Astrocyte of the cerebellum (primary cell): ENCODE measurements at regions not wholly inside any gene's neighbourhood (a gene's known extent, or its start where the extent isn't known, plus 50 kb on each side); places are given as distances from the start of the nearest gene placed in this dataset.

Experiments used
- DNase-seq: peaks from one replicate; pipeline ENCODE4 v3.0.0-alpha.2; 2011; ENCODE audit warnings: low read depth
- H3K4me3 ChIP-seq: 2 replicates; pipeline ENCODE4 v1.5.1; 2011; ENCODE audit warnings: mild to moderate bottlenecking, low read depth, low read length, moderate library complexity
- in situ Hi-C: cut with HindIII; loops from 2 replicates; pipeline ENCODE4 v1.10.0; 2017; ENCODE audit warnings: low sequenced_read_pairs
- TF ChIP-seq, protein P1 (sequence below): IDR thresholded peaks from 2 replicates; pipeline ENCODE4 v1.5.1; 2012; ENCODE audit warnings: low read length, low read depth, moderate library complexity, mild to moderate bottlenecking; ENCODE audit errors: missing control alignments

GRCh38 chr11:19450282-19450681 lies 209.5 kb upstream of the E2F8 start:
- in situ Hi-C loops: no loop called here

DNA sequence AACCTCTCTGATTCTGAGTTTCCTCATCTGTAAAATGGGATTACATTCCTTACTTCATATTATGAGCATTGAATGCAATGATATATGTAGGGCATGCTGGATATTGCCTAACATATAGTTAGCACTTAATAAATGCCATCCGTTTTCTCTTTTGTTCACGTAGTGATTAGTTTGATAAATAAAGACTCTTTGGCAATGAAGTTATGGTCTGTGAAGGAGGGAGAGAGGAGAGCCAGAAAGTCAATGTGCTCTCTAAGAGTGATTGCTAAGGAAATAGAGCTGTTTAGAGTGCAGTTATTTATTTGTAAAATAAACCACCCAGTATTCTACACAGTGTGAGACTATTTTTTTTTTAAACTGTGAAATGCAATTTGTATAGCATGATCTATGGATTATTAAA lies 207.9 kb upstream of the E2F8 start:
- H3K4me3 ChIP-seq: no peak overlapping the region
- TF ChIP-seq, protein P1, sequence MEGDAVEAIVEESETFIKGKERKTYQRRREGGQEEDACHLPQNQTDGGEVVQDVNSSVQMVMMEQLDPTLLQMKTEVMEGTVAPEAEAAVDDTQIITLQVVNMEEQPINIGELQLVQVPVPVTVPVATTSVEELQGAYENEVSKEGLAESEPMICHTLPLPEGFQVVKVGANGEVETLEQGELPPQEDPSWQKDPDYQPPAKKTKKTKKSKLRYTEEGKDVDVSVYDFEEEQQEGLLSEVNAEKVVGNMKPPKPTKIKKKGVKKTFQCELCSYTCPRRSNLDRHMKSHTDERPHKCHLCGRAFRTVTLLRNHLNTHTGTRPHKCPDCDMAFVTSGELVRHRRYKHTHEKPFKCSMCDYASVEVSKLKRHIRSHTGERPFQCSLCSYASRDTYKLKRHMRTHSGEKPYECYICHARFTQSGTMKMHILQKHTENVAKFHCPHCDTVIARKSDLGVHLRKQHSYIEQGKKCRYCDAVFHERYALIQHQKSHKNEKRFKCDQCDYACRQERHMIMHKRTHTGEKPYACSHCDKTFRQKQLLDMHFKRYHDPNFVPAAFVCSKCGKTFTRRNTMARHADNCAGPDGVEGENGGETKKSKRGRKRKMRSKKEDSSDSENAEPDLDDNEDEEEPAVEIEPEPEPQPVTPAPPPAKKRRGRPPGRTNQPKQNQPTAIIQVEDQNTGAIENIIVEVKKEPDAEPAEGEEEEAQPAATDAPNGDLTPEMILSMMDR: no peak
- DNase-seq: no peak
- in situ Hi-C loops: no loop called here

More at GRCh38 chr11:19450282-19450681, 209.5 kb upstream of the E2F8 start:
- TF ChIP-seq, protein P1: no peak
- no peak for DNase-seq
- H3K4me3 ChIP-seq: no peak overlapping the region

GRCh38 chr11:19447150-19447566 lies 206.4 kb upstream of the E2F8 start:
- no peak overlapping the region for H3K4me3 ChIP-seq
- TF ChIP-seq, protein P1: no peak
- peak; percentile 36 for DNase-seq
- in situ Hi-C loops: no loop called here

DNA sequence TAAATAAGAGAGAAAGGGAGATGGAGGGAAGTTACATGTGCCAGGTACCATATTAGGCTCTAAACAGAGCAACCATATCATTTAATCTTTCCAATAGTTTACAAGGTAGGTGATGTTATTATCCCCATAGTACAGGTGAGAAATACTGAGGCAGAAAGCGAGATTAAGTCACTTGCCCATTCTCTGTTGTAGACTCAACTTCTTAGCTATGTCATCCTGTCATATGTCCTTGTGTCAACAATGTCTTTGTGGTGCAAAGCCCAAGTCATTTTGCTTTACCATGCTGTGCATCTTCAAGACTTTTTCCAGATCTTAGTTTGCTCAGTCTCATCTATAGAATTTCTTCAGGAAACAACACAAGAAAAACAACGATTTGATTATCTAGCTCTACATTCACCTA lies 205.0 kb upstream of the E2F8 start:
- in situ Hi-C loops: no loop called here
- no peak overlapping the region for H3K4me3 ChIP-seq
- TF ChIP-seq, protein P1: no peak
- DNase-seq: no peak

DNA sequence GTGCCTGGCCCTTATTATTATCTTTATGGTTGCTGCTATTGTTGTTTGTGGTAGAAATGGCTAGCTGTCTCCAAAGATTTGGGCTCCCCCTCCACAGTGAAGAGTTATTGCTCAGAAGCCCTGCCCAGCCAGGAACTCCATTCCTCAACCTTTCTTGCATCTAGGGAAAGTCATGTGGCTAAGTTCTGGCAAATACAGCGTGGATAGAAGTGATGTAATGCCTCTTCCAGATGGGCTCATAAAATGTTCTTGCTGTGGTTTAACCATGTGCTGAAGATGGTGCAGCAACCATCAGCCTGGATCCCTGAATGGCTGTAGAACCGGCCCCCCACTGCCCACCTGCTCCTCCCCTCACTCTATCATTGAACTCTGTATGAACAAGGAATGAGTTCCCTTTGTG lies 203.5 kb upstream of the E2F8 start:
- no peak overlapping the region for H3K4me3 ChIP-seq
- in situ Hi-C loops: no loop called here
- TF ChIP-seq, protein P1: no peak
- no peak for DNase-seq

- no peak for DNase-seq
- TF ChIP-seq, protein P1: no peak
- in situ Hi-C loops: no loop called here
- H3K4me3 ChIP-seq: no peak overlapping the region
These were observed 201.8 kb upstream of the E2F8 start for GRCh38 chr11:19442554-19442910.
